Lung microvascular endothelial cell (primary cell): ENCODE measurements at regions not wholly inside any gene's neighbourhood (a gene's known extent, or its start where the extent isn't known, plus 50 kb on each side); places are given as distances from the start of the nearest gene placed in this dataset.
"Not testable (repeated sequence)": the region's sequence is repeated elsewhere in the genome, so short reads cannot be mapped to it uniquely, and the experiment has no call there.

Experiments
- DNase-seq, 2 donors: peaks; one replicate each; pipeline versions ENCODE4 v3.0.0 to v3.0.0-alpha.2; 2010; ENCODE audit warnings: low read depth in 2 of 2

DNA sequence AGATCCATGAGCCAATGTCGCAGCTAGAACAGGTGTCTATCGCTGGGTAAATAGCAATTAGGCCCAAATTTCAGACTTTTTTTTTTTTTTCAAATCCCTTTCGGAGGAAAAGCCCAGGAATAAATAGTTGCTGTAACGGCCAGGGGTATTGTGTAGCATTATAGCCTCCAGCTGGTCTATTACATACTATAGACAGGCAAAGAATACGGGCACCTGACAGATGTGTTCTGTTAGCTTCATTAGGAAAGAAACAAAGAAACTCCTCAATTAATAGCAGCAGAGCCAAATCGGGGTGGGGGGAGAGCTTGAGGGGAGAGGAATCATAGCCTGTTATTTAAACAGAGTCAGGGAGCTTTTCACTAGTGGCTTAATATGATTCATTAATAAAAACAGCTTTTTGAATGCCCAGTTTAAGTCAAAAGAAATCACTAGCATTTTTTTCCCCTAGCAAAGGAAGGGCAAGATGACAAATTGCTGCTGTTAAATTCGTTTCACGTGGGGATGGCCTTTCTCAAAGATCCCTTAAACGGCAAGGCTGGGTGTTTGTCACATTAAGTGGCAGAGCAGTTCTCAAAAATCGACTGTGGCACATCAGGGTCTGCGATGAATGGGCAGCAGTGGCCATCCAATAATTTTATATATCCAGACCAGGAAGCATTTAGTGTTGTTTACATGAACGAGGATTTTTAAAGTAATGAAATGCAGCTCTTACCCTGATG lies 139.4 kb downstream of the ID4 start:
- no peak for DNase-seq

DNA sequence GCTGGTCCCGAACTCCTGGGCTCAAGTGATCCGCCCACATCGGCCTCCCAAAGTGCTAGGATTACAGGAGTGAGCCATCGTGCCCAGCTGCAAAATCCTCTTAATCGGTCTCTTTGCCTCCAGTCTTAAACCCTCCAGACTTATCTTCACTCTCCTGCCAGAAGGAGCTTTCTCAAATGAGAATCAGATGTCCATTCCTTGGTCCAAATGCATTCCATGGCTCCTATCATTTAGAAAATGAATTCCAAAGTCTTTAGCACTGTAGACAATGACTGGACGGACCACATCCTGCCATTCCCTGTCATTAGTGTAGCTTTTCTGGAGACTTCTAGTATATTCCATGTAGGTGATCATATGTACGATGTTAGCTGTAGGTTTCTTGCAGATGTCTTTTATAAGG lies 141.9 kb downstream of the ID4 start:
- DNase-seq, result no peak

GRCh38 chr6:19979986-19980385 lies 142.8 kb downstream of the ID4 start:
- no peak for DNase-seq

DNA sequence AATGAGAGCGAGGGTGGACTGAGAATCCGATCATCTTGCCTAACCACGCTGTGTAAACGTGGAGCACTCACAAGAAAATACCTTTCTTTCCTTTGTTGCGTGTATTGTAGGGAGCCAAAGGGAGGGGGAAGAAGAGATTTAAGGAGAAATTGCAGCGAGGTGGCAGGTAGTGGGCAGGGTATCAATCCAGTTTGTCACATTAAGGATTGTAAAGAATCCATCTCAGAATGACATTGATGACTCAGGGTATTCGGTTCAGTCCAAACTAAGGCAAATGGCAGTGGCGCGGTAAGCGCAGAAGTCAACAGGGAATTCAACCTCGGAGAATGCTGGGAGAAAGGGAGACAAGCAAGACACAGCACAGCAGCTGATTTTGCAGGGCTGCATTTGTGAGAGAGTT lies 146.2 kb downstream of the ID4 start:
- no peak for DNase-seq

- no peak for DNase-seq
These were observed 149.7 kb downstream of the ID4 start for GRCh38 chr6:19986691-19987438.

GRCh38 chr6:19988555-19988954 lies 151.4 kb downstream of the ID4 start:
- peak in 1 of 2 donors; percentile 4 for DNase-seq

DNA sequence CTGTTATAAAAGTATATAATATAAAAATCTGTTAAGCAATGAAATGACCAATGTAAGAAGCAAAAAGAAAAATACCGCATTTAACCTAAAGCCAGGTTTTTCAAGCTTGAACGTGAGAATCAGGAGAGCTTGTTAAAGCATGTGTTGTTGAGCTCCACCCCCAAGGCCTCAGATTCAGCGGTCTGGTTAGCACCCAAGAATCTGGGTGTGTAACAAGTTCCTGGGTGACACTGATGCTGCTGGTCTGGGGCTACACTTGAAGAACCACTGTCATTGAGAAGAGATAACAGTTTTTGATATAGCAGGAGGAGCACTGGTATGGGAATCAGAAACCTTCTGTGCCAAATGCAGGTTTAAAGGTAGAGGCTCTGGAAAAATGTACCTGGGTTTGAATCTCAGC lies 154.0 kb downstream of the ID4 start:
- DNase-seq, result no peak

DNA sequence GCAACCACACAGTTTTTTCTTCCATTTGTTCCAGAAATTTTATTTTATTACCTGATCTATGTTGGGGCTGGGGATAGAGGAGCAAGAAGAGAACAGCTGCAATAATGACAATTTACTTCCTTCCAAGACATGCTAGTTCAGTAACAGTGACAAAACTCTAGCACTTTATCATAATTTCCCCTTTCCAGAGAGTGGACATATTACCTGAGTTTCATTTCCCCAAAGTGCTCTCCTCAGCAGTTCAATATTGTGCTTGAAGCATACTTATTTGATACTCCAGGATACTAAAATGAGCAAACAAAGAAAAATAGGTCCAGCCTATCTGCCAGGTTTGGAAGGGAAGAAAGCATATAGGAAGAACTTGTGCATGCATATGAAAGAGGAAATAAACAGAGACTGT lies 157.7 kb downstream of the ID4 start:
- no peak for DNase-seq

DNA sequence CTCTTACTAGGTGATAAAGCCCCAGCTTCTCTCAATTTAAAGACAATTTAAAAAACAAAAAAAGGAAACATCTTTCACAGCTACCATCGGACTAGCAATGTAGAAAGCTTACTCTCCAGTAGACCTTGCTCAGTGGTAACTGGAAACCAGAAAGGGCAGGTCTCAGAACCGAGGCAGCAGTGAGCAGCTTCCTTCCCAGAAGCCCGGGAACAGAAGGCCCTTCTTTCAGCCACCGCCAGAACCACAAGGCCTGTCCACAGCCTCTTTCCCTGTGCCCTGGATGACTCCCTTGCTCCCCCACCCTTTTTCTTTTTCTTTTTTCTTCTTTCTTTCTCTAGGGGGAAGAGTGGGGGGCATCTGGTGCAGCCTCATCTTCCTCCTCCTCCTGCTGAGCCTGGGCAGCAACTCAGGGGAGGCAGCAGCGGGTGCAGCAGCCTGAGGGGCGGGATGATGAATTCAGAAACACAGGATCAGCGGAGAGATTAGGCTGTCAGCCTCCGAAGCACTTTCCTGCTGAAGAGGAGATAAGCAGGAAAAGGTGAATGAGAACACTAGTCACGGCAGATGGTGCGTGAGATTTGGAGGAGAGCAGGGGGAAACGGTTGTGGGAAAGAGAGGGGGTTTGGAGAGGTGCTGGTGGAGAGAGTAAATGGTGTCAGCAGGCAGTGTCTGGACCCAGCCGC lies 158.5 kb downstream of the ID4 start:
- DNase-seq, result no peak

GRCh38 chr6:19997104-19997503 lies 159.9 kb downstream of the ID4 start:
- DNase-seq, result no peak

GRCh38 chr6:19998541-19998940 lies 161.4 kb downstream of the ID4 start:
- no peak for DNase-seq

DNA sequence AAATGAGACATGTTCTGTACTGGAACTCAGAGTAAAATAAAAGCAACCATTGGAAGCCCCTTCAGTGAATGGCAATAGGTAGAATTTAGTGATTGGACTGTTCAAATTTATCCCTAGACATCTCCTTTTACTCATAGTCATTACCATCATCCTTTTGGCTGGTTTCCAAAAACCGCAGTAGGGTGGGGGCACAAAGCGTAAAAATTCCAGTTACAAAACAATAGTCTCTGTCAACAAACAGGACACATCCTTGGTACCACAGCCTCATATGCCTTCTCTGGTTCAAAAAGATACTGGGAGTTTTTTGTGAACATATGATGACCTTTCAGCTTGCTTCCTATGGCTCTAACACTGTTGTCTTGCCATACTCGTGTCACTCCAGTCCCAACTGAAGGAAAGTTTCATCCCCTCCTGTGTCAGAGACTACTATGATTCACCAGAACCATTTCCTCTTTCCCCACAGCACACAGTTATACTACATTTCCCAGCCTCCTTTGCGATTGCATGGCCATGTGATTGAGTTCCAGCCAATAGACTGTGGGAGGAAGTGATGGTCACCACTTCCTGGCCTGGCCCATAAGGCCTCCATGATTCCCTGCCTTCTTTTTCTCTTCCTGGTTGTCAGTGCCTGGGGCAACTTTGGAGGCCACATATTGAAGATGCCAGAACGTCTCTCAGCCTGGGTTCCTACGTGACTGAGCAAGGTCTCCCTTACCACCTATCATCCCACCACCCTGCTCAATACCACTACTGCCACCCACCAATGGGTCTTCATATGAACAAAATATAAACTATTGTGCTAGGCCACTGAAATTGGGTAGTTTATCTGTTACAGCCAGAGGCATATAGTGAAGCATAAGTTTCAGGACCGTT lies 162.4 kb downstream of the ID4 start:
- DNase-seq, result peak in 1 of 2 donors; percentile 1

- DNase-seq, result no peak
These were observed 164.1 kb downstream of the ID4 start for GRCh38 chr6:20001286-20001685.

DNA sequence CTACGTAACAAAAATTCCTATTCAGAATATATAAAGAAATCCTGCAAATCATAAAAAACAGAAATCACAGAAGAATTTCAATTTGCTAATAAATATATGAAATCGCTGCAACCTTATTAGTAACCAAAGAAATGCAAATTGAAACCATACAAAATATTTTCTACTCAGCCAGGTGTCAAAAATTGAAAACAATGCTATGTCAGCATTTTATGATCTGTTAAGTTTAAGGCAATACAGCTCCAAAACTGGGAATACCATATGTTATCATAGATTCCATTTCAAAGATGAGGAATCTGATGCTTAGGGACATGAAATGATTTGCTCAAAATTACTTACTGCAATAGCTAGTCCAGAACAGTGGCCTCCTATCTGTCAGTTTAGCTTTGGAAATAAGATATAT lies 168.9 kb downstream of the ID4 start:
- no peak for DNase-seq

GRCh38 chr6:20008131-20008530 lies 171.0 kb downstream of the ID4 start:
- DNase-seq, result no peak

- no peak for DNase-seq
These were observed 176.1 kb downstream of the ID4 start for GRCh38 chr6:20013066-20013861.

GRCh38 chr6:20014508-20014907 lies 177.3 kb downstream of the ID4 start:
- DNase-seq, result no peak

GRCh38 chr6:20020526-20020925 lies 183.4 kb downstream of the ID4 start:
- DNase-seq, result no peak

DNA sequence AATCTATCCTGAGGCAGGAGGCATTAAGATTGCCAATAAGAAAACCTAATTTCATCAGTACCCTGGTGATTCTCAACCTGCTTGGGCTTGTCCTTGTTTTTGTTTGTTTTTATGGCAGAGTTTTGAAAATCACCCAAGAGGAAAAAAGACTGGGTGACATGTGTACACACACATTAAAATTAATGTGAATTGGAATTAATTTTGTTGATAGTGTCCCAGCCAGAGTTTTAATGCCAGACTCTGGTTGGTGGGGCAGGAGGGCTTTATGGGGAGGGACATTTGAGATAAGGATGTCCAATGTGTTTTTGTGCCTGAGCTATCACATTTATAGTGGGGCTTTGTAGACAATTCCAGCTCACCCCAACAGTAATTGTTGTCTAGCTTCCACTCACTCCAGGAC lies 184.6 kb downstream of the ID4 start:
- DNase-seq, result no peak

DNA sequence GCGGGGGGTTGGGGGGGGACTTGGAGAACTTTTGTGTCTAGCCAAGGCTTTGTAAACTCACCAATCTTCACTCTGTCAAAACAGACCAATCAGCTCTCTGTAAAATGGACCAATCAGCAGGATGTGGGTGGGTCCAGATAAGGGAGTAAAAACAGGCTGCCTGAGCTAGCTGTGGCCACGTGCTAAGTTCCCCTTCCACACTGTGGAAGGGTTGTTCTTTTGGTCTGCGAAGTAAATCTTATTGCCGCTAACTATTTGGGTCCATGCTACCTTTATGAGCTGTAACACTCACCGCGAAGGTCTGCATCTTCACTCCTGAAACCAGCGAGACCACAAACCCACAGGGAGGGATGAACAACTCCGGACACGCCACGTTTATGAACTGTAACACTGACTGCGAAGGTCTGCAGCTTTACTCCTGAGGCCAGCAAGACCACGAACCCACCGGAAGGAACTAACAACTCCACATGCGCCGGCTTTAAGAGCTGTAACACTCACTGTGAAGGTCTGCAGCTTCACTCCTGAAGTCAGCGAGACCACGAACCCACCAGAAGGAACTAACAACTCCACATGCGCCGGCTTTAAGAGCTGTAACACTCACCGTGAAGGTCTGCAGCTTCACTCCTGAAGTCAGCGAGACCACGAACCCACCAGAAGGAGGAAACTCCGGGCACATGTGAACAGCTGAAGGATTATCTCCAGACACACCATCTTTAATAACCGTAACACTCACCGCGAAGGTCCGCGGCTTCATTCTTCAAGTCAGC lies 186.6 kb downstream of the ID4 start:
- not testable (repeated sequence) for DNase-seq
